Ammon's horn (tissue), 1 donor: ENCODE measurements at regions not wholly inside any gene's neighbourhood (a gene's known extent, or its start where the extent isn't known, plus 50 kb on each side); places are given as distances from the start of the nearest gene placed in this dataset.
A peak's percentile ranks its signal among the peaks of the same experiment; 100 is the strongest.
"Not testable (repeated sequence)": the region's sequence is repeated elsewhere in the genome, so short reads cannot be mapped to it uniquely, and the experiment has no call there.

ENCODE experiments used
- DNase-seq: peaks from one replicate; pipeline ENCODE4 v3.0.0-alpha.2; 2016; ENCODE audit warnings: low spot score

DNA sequence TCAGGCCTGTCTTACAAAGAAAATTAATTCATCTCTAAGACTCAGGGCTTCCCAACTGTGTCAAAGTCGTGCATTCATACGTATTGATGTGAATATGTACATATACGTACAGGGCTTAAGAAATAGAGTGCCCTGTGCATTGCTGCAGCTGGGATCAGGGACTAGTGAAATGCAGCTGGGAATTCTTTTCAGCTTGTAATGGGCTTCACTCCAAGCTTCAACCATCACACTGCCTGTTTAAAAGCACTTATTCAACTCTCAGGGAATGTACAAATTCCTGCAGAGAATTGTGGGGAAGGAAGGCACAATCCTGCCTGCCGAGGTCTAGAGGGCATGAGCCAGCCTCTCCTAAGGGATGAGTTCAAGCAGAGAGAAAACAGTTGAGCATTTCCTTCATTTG lies 59.6 kb upstream of the MAN2A1 start:
- peak; percentile 27 for DNase-seq

- DNase-seq: no peak
These were observed 61.1 kb upstream of the MAN2A1 start for GRCh38 chr5:109628591-109628990.

DNA sequence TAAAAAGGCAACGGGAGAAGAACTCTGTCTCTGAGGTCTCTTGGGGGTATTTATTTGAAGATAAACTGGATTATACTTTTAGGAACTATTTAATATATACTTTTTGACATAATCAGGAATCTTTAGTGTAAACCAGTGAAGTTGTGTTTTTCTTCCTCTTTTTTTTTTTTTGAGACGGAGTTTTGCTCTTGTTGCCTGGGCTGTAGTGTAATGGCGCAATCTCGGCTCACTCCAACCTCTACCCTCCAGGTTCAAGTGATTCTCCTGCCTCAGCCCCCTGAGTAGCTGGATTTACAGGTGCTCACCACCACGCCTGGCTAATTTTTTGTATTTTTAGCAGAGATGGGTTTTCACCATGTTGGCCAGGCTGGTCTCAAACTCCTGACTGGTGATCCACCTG lies 68.5 kb upstream of the MAN2A1 start:
- DNase-seq: not testable (repeated sequence)

DNA sequence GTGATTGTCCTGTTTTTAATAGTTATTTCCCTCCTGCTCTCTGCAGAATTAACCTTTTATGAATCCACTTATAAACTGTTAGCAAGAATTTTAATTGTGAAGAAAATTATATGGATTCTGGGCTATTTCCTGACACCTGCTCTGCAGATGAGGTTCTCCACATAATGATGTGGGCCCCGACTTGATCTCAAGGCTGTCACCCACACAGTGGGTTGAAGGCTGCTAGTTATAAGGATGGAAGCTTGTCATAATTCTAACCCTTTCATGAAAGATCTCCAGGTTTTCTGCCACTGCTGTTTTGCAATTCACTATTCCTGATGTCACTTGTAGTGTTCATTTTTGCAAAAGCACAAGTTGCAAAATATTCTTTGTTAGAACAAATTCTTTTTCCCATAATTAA lies 69.1 kb upstream of the MAN2A1 start:
- no peak for DNase-seq

DNA sequence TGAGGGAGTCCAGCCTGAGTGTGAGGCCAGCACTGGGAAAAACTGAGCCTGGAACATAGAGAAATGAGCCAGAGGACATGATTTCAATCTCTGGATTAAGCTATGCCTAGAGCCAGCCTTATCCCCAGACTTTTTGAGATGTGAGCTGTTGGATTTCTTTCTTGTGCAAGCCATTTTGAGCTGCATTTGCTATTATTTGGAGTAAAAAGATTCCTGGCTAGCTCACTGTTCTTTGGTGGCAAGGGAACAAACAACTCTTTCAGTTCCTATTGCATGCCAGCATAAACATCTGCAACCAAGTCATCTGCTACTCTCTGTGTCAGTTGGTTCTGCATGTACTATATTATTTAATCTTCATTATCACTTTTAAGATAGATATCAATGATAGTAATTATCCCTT lies 70.1 kb upstream of the MAN2A1 start:
- peak; percentile 90 for DNase-seq

DNA sequence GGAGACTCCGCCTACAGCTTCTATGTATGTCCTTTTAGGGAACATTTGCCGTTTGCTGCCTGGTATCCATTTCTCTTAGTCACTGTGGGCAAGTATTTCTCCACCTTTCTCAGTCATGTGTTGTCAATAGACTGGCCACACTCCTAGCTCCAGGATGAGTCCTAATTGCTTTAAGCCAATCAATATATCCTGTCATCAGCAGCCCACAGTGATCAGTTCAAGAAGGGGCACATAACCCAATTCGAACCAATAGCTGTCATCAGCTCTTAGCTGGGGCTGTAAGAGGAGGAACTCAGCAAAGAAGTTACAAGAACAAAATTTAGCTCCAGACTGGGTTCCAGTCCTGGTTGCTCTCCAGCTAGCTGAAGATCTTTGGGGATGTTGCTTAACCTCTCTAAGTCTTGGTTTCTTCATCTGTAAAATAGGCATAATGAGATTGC lies 70.7 kb upstream of the MAN2A1 start:
- no peak for DNase-seq

GRCh38 chr5:109614981-109615380 lies 74.7 kb upstream of the MAN2A1 start:
- DNase-seq: no peak

GRCh38 chr5:109614301-109614700 lies 75.4 kb upstream of the MAN2A1 start:
- DNase-seq: no peak

- peak; percentile 94 for DNase-seq
These were observed 77.3 kb upstream of the MAN2A1 start for GRCh38 chr5:109612278-109612905.

GRCh38 chr5:109611505-109611904 lies 78.2 kb upstream of the MAN2A1 start:
- peak; percentile 31 for DNase-seq

GRCh38 chr5:109611061-109611460 lies 78.7 kb upstream of the MAN2A1 start:
- DNase-seq: no peak

DNA sequence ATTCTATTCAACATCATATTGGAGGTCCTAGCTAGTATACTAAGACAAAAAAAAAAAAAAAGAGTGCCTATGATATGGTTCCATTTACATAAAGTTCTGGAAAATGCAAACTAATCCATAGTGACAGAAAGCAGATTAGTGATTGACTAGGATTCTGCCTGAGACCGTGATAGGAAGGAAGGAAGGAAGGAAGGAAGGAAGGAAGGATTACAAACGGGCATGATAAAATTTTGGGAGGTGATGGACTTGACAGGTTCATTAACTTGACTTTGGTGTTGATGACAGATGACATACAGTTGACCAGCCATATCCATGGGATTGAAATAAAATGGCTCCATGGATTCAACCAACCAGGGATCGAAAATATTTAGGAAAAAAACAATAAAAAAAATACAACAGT lies 79.1 kb upstream of the MAN2A1 start:
- DNase-seq: no peak

DNA sequence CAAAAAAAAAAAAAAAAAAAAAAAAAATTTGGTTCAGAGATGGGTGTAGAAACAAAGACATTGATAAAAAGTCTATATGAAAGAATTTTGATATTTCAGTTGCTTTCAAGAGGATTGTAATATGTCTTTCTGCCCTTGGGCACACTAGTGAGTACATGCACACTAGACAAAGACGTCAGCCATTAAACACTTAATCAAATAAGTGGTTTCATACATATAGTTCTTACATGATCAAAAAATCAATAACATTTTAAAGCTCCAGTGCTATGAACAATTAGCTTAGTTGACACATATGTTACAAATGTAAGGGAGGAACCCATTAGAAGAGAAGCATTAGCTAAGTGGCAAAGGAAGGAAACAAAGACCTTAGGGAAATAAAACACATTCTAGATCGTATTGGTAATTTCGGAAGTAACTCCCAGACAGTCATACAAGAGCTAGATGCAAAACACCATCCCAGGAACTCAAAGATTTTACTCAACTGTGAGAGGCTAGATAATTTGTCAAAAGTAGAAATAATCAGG lies 84.5 kb upstream of the MAN2A1 start:
- DNase-seq: no peak

DNA sequence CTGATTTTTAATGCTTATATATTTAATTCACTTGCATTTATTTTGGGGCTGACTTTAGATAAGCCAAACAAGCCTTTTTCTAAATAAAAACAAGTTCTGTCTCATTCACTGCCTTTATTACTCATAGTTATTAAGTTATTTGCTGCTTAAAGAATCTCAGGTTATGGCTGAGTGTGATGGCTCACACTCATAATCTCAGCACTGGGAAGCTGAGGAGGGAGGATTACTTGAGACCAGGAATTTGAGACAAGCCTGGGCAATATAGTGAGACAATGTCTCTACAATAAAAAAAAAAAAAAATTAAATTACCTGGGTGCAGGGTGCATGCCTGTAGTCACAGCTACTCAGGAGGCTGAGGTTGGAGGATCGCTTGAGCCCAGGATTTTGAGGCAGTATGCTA lies 85.0 kb upstream of the MAN2A1 start:
- no peak for DNase-seq

- DNase-seq: no peak
These were observed 88.0 kb upstream of the MAN2A1 start for GRCh38 chr5:109601736-109602135.

GRCh38 chr5:109597893-109598292 lies 91.8 kb upstream of the MAN2A1 start:
- DNase-seq: no peak

- no peak for DNase-seq
These were observed 95.5 kb upstream of the MAN2A1 start for GRCh38 chr5:109594217-109594616.

- DNase-seq: no peak
These were observed 98.9 kb upstream of the MAN2A1 start for GRCh38 chr5:109590799-109591198.

- no peak for DNase-seq
These were observed 99.7 kb upstream of the MAN2A1 start for GRCh38 chr5:109589986-109590385.

DNA sequence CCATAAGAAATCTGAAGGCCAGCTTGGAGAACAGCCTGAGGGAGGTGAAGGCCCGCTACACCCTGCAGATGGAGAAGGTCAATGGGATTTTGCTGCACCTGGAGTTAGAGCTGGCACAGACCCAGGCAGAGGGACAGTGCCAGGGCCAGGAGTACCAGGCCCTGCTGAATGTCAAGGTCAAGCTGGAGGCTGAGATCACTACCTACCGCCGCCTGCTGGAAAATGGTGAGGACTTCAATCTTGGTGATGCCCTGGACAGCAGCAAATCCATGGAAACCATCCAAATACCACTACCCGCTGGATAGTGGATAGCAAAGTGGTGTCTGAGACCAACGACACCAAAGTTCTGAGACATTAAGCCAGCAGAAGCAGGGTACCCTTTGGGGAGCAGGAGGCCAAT lies 100.5 kb upstream of the MAN2A1 start:
- no peak for DNase-seq

- no peak for DNase-seq
These were observed 101.3 kb upstream of the MAN2A1 start for GRCh38 chr5:109588281-109589035.

DNA sequence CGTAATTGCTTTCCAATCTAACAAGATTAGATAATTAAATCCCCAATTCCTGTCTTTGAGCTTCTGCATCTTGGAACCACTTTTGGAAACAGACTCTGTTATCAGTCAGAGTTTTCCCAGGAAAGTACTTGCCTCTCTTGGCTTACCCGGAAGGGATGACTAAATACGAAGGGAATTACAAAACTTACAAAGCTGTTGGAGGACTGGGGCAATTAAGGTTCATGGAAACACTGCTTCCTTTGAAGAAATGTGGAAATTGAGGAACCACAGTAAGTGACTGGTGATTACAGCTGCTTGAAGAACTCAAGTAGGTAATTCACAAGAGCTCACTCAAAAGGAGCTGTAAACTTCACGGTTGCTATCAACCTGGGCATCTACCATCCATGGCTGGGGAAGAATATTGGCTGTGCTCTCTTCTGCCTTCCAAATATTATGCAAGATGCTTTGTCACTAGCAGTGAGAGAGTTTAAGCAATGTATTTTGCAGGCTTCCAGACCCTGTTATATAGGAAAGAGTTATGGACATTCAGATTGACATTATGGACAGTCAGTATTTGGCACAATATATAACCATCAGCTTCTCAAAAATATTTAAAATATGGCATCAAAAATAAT lies 104.6 kb upstream of the MAN2A1 start:
- no peak for DNase-seq

GRCh38 chr5:109580225-109580624 lies 109.5 kb upstream of the MAN2A1 start:
- peak; percentile 21 for DNase-seq
